SK-N-SH (cell line): ENCODE measurements at regions not wholly inside any gene's neighbourhood (a gene's known extent, or its start where the extent isn't known, plus 50 kb on each side); places are given as distances from the start of the nearest gene placed in this dataset.

ENCODE experiments used
- CTCF ChIP-seq: fragments of 200-600 bp; sonication (generic); IDR thresholded peaks from 2 replicates; pipeline ENCODE4 v1.6.1; 2017; ENCODE audit warnings: antibody characterized with exemption, mild to moderate bottlenecking, moderate library complexity
- EP300 ChIP-seq, 2 experiments: IDR thresholded peaks; 2 replicates each; pipeline versions ENCODE4 v1.4.0 to v1.6.1; 2012; ENCODE audit warnings: borderline replicate concordance in 1 of 2, low read depth in 1 of 2, low read length in 1 of 2
- GABPA ChIP-seq: IDR thresholded peaks from 2 replicates; pipeline ENCODE4 v1.4.0; 2012; ENCODE audit warnings: low read depth, mild to moderate bottlenecking
- REST ChIP-seq: IDR thresholded peaks from 2 replicates; pipeline ENCODE4 v1.6.1; 2012; ENCODE audit warnings: mild to moderate bottlenecking, low read depth, low read length, moderate library complexity
- SIN3A ChIP-seq: IDR thresholded peaks from 2 replicates; pipeline ENCODE4 v1.6.1; 2012; ENCODE audit warnings: low read depth, mild to moderate bottlenecking, low read length, moderate library complexity, borderline replicate concordance
- TAF1 ChIP-seq: IDR thresholded peaks from 2 replicates; pipeline ENCODE4 v1.6.1; 2012; ENCODE audit warnings: low read depth, mild to moderate bottlenecking, low read length, moderate library complexity, borderline replicate concordance
- TCF12 ChIP-seq: IDR thresholded peaks from 2 replicates; pipeline ENCODE4 v1.4.0; 2012
- ZBTB33 ChIP-seq: IDR thresholded peaks from 2 replicates; pipeline ENCODE4 v1.4.0; 2012; ENCODE audit warnings: low read depth, borderline replicate concordance

GRCh38 chr9:135413086-135413375 lies 66.6 kb upstream of the PPP1R26 start:
- no peak for TF ChIP-seq EP300 (IDR thresholded peaks at IDR 0.05; ENCODE audit: borderline replicate concordance in 1 of 2, low read depth in 1 of 2, low read length in 1 of 2)
- TF ChIP-seq TCF12: no peak
- no peak for TF ChIP-seq GABPA
- TF ChIP-seq CTCF: no peak
- no peak for TF ChIP-seq SIN3A
- TF ChIP-seq TAF1: no peak
- TF ChIP-seq REST: no peak
- no peak for TF ChIP-seq ZBTB33
